NCI-H2081 (cell line): ENCODE measurements at regions not wholly inside any gene's neighbourhood (a gene's known extent, or its start where the extent isn't known, plus 50 kb on each side); places are given as distances from the start of the nearest gene placed in this dataset.
A peak's percentile ranks its signal among the peaks of the same experiment; 100 is the strongest.

Source experiments
- DNase-seq, 2 experiments: peaks; one replicate each; lab custom pipeline; 2025; lab: John Stamatoyannopoulos, UW

DNA sequence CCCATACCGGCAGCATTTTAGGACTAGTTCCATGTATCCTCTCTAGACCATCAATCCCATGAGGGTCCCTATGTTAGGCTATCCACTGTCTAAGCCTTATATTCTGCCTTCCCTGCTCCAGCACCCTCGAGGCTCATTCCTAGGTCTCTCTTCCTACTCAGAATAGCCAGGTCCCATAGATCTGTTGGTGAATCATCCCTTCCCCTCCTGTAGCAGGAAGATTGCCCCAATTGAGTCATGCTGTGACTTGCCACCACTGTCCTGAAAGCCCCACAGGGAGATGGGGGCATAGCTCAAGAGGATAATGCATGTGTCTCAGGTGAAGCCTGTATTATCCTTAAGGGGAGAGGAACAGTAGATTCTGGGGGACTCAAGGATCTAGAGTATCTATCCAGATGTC, 143.1 kb upstream of the MOCS1 start:
- DNase-seq: no peak

DNA sequence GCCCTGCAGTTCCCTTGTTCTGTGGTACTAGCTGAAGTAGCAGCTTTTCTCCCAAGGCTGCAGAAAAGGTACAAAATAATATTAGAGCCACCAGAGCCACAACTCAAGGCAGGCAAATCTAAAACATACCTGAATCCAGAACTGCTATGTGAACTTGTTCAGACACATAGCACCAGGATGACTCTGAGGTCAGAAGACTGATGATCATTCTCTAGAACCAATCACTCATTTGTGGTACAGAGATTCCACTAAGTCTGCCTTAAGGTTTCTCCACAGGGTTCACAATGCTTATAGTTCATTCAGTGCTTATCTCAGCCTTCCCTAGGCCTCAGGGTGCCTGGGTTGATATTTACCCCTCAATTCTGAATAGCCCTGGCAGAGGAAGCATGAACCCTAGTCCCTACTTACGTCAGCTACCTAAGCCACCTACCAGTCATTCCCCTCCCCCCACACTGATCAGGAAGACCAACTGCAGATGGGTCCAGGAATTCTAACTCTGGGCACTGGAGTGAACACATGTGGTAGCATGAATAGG, 140.9 kb upstream of the MOCS1 start:
- DNase-seq: no peak

DNA sequence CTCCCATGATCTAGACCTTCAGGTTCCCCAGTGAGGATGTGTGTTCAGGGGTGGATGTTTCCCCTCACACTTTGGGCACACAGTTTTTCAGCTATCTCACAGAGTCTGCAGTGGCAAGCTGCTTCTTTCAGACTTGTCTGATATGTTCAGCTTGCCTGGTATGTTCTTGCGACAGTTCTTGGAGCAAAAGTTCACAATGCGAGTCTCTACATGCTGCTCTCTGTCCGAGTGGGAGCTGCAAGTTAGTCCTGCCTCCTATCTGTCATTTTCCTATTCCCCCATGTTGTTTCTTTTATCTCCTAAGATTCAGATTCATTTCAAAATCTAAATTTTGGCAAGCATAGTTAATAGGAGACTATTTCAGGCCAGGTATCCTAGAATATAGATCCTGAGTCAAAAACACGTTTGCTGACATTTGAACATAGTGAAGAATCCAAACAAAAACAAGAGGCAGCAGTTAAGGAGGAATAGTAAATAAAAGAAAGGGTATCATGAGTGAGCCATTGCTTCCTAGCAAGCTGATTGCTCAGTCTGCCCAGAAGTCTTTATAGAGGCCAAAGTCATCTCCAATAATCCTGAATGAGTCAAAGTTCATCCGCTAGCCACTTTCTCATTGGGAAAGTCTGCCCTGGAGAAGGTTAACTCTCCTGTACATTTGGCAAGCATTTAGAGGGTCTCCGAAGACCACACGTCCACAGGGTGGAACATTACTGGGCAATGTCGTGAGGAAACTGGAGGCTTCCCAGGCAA, 140.2 kb upstream of the MOCS1 start:
- DNase-seq: no peak

DNA sequence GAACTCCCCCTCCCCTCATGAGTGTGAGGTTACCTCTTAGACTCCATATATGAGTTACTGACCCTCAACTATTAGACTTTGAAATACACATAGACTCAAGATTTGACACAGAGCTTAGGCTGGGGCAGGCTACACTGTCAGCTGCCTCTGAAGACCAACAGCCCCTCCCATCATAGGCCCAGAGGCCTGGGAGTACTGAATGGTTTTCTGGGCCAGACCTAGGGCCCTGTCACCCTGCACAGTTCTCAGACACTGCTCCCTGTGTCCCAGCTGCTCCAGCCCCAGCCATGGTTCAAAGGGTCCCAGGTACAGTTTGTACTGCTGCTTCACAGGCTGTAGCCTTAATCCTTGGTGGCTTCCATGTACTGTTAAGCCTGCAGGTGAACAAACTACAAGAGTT, 132.1 kb upstream of the MOCS1 start:
- no peak for DNase-seq

DNA sequence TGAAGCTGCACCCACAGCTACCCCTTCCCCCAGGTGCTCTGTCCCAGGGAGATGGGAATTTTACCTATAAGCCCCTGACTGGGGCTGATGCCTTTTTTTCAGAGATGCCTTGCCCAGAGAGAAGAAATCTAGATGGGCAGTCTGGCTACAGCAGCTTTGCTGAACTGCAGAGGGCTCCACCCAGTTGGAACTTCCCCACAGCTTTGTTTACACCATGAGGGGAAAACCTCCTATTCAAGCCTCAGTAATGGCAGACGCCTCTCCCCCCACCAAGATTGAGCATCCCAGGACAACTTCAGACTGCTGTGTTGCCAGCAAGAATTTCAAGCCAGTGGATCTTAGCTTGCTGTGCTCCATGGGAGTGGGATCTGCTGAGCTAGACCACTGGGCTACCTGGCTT, 122.6 kb upstream of the MOCS1 start:
- DNase-seq: no peak

DNA sequence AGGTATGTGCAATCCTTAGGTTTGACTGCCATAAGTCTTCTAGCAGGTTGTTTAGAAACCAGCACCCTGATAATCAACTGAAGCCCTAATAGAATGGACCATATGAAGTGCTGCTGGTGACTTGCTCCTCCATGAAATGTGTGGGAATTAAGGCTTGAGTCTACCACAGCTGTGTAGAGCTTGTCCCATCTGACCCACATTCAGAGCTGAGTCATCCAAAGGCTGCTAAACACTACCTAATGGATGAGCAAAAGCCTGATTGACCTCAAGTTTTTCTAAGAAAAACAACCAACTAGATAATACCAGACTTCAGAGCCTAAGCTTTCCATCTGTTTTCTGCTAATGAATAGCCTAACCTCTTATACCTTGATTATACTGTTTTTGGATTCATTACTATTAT, 120.3 kb upstream of the MOCS1 start:
- no peak for DNase-seq

DNA sequence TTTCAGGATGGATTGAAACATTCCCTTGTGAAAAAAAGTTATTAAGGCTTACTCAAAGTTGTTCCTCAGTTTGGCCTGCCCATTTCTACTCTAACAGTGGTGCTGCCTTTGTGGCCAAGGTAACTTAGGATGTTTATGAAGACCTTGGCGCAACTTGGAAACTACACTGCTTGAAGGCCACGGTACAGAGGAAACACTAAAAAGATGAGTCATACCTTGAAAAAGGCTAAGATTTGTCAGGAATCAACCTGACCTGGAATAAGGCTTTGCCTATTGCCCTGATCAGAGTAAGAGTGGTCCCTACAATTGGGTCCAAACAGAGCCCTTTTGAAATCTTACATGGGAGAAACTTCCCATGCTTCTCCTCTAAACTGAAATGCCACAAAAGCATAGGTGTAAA, 119.9 kb upstream of the MOCS1 start:
- DNase-seq: no peak

DNA sequence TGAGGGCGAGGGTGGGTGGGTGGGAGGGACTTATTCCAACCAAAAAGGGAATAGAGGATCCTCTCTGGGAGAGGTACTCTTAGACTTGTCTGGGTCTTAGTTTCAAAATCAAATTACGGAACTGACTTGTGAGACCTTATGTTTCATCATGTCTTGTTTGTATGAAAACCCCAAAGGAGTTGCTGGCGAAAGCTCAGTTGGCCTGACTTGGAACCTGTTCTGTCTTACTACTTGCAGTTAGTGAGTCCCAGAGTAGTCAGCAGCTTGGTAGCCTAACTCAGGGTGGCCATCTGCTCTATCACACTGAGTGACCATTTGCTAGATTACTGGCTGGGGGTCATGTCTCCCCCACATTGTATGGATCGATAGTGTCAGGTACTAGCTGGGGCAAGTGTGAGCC, 114.9 kb upstream of the MOCS1 start:
- DNase-seq: no peak

DNA sequence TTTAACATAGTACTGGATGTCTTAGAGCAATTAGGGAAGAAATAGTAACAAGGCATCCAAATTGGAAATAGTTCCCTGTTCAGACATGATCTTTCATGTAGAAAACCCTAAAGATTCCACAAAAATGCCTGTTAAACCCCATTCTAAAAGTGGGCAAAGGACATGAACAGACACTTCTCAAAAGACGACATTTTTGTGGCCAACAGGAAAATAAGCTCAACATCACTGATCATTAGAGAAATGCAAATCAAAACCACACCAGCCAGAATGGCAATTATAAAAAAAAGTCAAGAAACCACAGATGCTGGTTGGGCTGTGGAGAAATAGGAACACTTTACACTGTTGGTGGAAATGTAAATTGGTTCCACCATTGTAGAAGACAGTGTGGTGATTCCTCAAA, 109.9 kb upstream of the MOCS1 start:
- no peak for DNase-seq

DNA sequence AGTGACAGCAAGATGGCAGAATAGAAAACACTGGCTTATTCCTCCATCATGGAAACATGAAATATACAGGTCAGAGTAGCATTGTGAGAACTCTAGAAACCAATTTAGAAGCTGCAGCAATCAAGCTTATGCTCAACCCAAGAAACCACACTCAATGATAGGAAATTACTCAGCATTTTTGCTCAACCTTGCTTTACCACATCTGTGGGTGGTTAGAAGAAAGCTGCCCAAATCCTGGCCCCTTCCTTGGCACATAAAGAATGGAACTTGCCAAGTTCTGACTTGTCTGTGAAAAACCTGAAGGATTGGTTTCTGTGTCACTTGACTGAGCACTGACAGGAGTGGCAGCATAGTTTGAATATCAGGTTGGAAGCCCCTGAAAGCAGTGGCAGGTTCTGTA, 108.0 kb upstream of the MOCS1 start:
- no peak for DNase-seq

DNA sequence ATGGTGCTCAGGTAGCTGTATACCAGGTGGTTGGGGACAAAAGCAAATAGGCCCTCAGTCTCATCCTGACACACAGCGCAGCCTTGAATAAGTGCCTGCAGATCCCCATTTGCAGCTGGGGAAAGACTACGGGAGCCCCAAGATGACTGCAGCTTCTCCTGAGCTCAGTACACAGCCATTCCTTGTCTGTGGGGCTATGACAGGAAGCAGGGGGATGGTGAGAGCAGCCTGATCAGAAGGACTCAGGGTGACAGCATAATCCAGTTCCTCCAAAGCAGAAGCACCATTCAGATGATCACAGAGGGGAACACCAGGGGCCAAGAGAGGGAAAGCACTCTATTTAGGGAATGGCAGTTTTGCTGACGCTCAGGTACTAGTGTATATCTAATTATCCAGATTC, 104.8 kb upstream of the MOCS1 start:
- no peak for DNase-seq

DNA sequence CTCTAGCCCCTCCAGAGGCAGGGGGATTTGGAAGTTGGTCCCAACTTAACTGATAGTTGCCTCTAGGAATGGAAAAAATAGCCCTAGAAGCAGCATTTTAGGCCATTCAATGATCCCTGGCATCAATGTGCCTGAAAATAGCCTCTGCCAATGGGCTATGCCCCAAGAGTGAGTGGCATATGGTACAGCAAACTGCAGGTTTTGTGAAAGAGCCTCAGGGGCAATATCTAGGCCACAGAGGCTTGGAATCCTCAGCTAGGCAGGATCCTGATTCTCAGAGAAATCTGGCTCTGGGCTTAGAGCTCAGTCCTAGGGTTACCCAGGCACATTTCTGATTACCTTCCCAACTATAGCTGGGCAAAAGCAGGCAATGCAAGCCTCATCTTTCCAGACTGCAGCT, 104.4 kb upstream of the MOCS1 start:
- DNase-seq: no peak

DNA sequence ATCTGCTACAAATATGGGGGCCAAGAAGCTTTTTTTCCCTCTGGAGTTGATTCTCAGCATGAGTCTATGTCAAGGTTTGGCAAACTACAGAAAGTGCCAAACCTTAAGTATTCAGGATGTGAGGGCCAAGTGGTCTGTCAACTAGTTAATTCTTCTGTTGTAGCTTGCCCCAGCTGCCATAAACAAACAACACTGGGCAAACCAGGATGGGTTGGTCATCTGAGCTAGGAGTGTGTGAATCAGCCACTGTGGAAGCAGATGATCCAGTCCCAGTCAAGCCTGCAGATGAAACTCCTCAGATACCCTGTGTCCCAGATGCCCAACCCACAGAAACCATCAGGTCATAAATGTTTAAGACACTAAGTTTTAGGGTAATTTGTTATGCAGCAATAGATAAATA, 103.0 kb upstream of the MOCS1 start:
- DNase-seq: no peak

DNA sequence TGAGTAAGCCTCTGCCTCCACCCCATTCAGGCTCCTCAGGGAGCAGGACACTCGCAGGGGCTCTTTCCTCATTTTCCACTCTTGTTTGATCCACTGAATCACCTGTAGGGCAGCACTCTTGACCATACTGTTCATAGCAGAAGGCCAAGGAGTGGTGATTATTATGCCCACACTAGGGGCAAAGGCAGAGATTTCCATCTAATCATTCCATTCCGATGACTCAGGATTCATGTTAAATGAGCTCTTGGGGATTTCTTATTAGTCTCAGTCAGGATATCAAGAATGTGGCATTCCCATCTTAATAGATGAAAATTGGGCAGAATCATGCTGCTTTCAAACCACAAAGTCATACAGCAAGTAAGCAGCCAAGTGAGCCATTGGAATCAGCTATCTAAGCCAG, 101.9 kb upstream of the MOCS1 start:
- no peak for DNase-seq

DNA sequence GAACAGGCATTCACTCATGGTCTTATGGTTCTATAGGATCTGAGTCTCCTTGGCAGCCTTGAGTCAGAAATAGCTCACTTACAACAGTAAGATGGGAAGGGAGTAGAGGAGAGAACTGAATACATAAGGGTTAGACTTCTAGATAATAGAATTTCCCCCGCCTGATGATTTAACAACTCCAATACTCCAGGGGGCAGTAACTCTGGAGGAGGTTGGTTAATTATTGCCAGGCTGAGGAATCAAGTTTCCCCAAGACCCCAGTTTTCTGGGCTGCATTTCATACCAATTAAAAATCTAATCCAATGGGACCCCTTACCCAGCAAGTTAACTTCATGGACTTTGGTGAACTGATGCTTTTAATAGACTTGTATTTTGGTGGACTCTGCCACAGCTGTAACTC, 94.2 kb upstream of the MOCS1 start:
- DNase-seq: no peak

DNA sequence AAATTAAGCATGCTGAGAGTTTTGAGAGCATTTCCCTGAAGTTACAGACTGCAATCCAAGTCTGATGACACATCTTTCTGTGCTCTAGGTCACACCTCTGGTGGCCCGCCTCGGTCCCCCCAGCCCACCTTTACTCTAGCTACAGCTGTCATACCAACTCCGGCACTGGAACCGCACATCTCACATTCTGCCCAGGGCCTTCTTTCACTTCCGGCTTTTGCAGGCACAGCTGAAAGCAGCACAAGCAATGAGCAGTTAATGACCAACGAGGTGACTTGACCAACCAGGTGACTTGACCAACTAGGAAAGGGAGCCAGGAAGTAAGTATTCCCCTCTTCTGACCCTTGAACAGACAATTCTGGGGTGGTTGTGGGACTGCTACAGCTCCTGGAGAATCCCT, 88.6 kb upstream of the MOCS1 start:
- no peak for DNase-seq

DNA sequence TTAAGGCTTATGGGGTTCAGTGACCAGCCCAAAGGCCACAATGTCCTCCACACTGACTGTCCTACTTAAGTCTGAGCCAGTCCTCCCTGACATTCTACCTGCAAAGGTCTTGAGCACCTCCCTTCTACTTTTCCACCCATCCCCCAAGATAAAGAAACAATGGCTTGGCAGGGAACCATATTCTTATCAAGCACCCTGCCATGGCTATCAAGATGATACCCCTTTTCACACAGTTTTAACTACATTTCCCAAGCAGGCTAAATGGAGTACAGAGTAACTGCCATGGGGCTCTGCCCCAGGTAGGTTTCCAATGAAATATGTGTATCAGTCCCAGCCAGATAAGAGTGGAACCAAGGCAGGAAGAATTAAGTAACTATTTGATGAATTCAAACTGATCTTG, 85.9 kb upstream of the MOCS1 start:
- DNase-seq: no peak

DNA sequence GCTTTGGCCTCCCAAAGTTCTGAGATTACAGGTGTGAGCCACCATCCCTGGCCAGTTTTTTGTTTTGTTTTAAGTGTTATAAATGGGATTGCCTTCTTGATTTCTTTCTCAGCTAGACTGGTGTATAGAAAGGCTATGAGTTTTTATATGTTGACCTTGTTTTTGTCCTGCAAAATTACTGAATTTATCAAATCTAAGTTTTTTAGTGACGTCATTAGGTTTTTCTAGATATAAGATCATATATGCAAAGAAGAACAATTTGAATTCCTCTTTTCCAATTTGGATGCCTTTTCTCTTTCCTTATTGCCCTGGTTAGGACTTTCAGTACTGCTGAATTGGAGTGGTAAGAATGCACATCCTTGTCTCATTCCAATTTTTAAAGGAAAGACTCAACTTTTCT, 81.3 kb upstream of the MOCS1 start:
- no peak for DNase-seq

DNA sequence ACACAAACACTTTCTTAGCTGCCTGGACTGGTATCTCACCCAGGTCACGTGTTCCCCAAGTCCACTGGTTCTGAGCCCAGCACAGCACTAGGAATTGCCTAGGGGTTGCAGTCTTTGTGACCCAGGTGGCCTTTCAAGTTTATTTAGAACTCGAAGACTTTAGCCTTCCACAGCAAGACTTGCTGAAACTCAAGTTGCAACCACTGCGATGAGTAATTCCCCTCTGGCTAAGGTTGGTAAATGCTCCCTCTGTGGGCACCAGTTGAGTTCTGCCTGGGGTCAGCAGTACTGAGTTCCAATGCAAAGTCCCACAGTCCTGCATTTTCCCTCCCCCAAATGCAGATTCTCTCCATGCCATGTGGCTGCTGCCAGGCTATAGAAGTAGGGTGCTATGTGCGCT, 77.6 kb upstream of the MOCS1 start:
- no peak for DNase-seq

DNA sequence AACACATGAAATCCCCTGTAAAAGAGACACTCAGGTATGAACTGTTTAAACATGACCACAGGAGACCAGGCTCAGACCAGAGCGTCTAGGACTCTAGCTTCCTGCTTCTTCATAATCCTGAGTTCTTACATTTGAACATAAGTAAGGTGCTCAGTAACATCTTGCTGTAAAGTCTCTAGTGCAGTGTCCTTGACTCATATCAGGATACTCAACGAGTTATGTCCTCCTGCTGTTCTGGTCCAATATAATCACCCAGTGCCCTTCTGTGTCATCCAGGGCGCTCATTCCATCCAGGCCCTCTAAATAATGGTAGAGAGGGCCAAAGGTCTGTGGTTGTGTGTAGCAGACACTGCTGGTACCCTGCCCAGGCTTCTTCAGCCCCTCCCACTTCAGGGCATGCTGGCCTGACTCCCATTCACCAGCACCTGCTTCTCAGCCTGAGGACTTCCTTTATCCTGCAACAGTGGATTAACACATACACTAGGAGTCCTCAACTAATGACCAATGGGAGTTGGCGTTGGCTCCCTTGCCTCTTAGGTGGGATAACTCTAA, 66.8 kb upstream of the MOCS1 start:
- no peak for DNase-seq

DNA sequence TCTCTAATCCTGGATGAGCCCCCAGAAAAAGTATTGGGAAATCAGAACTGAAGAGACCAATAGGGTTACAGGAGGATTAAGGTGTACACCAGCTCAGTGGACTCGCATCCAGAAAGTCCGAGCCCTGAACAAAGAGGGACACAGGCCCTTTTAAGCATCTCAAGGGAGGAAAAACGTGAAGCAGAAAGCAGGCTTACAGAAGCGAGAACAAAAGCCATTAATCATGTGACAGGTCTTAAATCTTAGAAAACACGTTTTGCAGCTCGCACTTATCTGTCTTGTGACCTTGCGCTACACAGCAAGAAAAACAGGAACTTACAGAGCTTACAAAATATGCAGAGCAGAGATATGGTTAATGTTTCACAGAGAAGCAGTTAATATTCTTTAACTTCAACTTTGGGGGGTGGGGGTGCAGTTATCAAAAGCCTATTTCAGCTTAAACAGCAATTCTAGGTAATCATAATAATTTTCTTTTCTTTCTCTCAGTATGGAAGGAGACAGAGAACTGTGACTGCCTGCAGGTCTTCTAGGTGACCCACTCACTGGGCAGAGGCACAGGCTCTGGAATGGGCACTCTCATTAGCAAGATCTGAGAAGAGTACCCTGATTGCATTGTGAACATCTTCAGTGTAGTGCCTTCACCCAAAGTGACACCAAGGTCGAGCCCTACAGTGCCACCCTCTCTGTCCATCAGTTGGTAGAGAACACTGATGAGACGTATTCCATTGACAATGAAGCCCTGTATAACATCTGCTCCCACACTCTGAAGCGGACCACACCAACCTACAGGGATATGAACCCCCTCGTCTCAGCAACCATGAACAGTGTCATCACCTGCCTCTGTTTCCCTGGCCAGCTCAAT, 65.0 kb upstream of the MOCS1 start:
- no peak for DNase-seq

DNA sequence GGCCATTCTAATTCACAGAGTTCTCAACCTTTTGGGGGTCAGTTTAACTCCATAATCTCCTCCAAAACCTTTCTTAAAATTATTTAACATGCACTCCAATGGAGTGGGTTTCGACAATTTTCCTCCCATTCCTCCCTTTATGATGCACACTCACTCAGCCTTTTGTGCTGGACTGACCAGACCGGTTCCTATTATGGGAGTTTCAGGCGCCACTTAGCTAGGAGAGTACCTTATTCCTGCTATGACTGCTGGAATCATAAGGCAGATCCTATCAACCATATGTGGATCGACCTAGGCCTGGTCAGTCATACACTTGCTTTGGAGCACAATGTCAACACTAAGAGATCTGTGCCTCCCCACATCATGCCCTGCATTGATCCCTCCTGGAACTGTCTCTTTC, 63.9 kb upstream of the MOCS1 start:
- DNase-seq: no peak

DNA sequence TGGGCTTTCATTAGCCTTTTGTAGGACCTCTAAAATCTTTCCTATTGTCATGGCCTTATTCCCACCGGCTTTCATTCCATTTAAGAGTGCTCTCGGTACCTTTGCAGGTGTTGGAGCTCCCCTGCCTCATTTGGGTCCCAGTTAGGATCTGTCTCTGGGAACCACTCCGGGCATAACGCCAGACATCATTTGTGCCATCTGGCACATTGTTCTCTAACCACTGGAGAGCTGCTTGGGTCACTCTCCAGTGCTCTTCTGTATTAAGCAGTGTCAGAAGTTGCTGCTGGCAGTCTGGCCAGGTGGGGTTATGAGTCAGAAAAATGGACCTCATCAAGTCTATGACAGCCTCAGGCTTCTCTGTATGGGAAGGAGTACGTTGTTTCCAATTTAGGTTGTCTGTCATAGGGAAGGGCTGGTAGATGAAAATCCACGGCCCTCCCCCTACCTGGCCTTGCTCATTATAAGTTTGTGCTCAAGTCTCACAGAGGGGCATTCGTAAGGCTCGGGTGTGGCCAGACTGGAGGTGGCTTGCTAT, 62.9 kb upstream of the MOCS1 start:
- peak in 1 of 2 experiments; percentile 12 for DNase-seq
